GM18867 (cell line): ENCODE measurements at regions not wholly inside any gene's neighbourhood (a gene's known extent, or its start where the extent isn't known, plus 50 kb on each side); places are given as distances from the start of the nearest gene placed in this dataset.

Experiments used
- ATAC-seq: cut with Tn5 transposase; IDR thresholded peaks from one replicate; pipeline ENCODE4 v1.9.1; 2021; ENCODE audit warnings: mild to moderate bottlenecking, moderate library complexity; ENCODE audit not compliant: unreplicated experiment

GRCh38 chr2:215749092-215749957, 264.0 kb downstream of the MREG start:
- no peak for ATAC-seq

- no peak for ATAC-seq
These were observed 264.9 kb downstream of the MREG start for GRCh38 chr2:215748446-215748845.

- no peak for ATAC-seq
These were observed 266.3 kb downstream of the MREG start for GRCh38 chr2:215746887-215747615.

- no peak for ATAC-seq
These were observed 267.0 kb downstream of the MREG start for GRCh38 chr2:215746226-215746886.

GRCh38 chr2:215745331-215745730, 268.0 kb downstream of the MREG start:
- no peak for ATAC-seq

GRCh38 chr2:215744514-215744913, 268.8 kb downstream of the MREG start:
- ATAC-seq = no peak

GRCh38 chr2:215743066-215743465, 270.3 kb downstream of the MREG start:
- no peak for ATAC-seq

- no peak for ATAC-seq
These were observed 271.3 kb downstream of the MREG start for GRCh38 chr2:215742021-215742420.

- no peak for ATAC-seq
These were observed 273.3 kb downstream of the MREG start for GRCh38 chr2:215740071-215740470.

- ATAC-seq = no peak
These were observed 275.0 kb downstream of the MREG start for GRCh38 chr2:215738351-215738750.

GRCh38 chr2:215737477-215737876, 275.9 kb downstream of the MREG start:
- no peak for ATAC-seq

- no peak for ATAC-seq
These were observed 276.6 kb downstream of the MREG start for GRCh38 chr2:215736653-215737290.

GRCh38 chr2:215731108-215731658, 282.2 kb downstream of the MREG start:
- no peak for ATAC-seq

GRCh38 chr2:215729985-215730620, 283.2 kb downstream of the MREG start:
- ATAC-seq = no peak

- peak; percentile 83 for ATAC-seq
These were observed 284.8 kb downstream of the MREG start for GRCh38 chr2:215728504-215729065.

- no peak for ATAC-seq
These were observed 285.5 kb downstream of the MREG start for GRCh38 chr2:215727507-215728503.

- no peak for ATAC-seq
These were observed 287.3 kb downstream of the MREG start for GRCh38 chr2:215726070-215726469.

- no peak for ATAC-seq
These were observed 288.3 kb upstream of the FN1 start for GRCh38 chr2:215724146-215724545.

- ATAC-seq = no peak
These were observed 287.8 kb upstream of the FN1 start for GRCh38 chr2:215723631-215724011.
